Thoracic aorta (tissue), 2 donors: ENCODE measurements at regions not wholly inside any gene's neighbourhood (a gene's known extent, or its start where the extent isn't known, plus 50 kb on each side); places are given as distances from the start of the nearest gene placed in this dataset.
"Not testable (repeated sequence)": the region's sequence is repeated elsewhere in the genome, so short reads cannot be mapped to it uniquely, and the experiment has no call there.

Experiments used
- ATAC-seq: fragments of 150-250 bp; one replicate; pipeline ENCODE4 v1.8.0; 2017; ENCODE audit warnings: low read depth; ENCODE audit not compliant: insufficient number of reproducible peaks, low FRiP score
- DNase-seq: peaks from one replicate; pipeline ENCODE4 v3.0.0-alpha.2; 2020; ENCODE audit warnings: low spot score
- H3K27ac ChIP-seq, 2 donors: fragments of 200-600 bp; sonication (generic); 1 replicate in 1 of 2; 2 replicates in 1 of 2; pipeline ENCODE4 v1.5.1; 2016; ENCODE audit warnings: mild to moderate bottlenecking in 2 of 2, moderate library complexity in 2 of 2
- H3K27me3 ChIP-seq: fragments of 200-600 bp; sonication (generic); replicated peaks from 2 replicates; pipeline ENCODE4 v1.6.0; 2016; ENCODE audit warnings: mild to moderate bottlenecking; ENCODE audit not compliant: insufficient read depth
- H3K36me3 ChIP-seq: fragments of 200-600 bp; sonication (generic); one replicate; pipeline ENCODE4 v1.5.1; 2016
- H3K4me1 ChIP-seq, 2 donors: fragments of 200-600 bp; sonication (generic); 1 replicate in 1 of 2; 2 replicates in 1 of 2; pipeline versions ENCODE4 v1.5.1 to v1.6.0; 2016; ENCODE audit warnings: low read depth in 2 of 2, mild to moderate bottlenecking in 1 of 2; ENCODE audit not compliant: control insufficient read depth in 1 of 2
- H3K4me3 ChIP-seq: fragments of 200-600 bp; sonication (generic); 2 replicates; pipeline ENCODE4 v1.5.1; 2016; ENCODE audit warnings: mild to moderate bottlenecking
- H3K9me3 ChIP-seq: fragments of 200-600 bp; sonication (generic); 2 replicates; pipeline ENCODE4 v1.5.1; 2016
- CTCF ChIP-seq: fragments of 200-600 bp; sonication (generic); IDR thresholded peaks from one replicate; pipeline ENCODE4 v1.5.1; 2019; ENCODE audit warnings: antibody characterized with exemption

- H3K27ac ChIP-seq, result no peak overlapping the region
- no peaks in the 10 kb centered on the region for H3K27me3 ChIP-seq
- H3K36me3 ChIP-seq, result no peaks in the 10 kb centered on the region
- no peaks in the 10 kb centered on the region for H3K4me1 ChIP-seq
- no peaks in the 10 kb centered on the region for H3K9me3 ChIP-seq
- no peak overlapping the region for H3K4me3 ChIP-seq
- TF ChIP-seq CTCF, result no peak
- DNase-seq (no peak), ATAC-seq (no peak)
Measured at GRCh38 chr6:80489911-80490635, 383.6 kb downstream of the BCKDHB start.

GRCh38 chr6:80488190-80488589 is 381.7 kb downstream of the BCKDHB start:
- Histone ChIP-seq H3K27ac (no peak overlapping the region), H3K36me3 (no peaks in the 10 kb centered on the region), H3K9me3 (no peaks in the 10 kb centered on the region), H3K4me1 (no peaks in the 10 kb centered on the region), H3K27me3 (no peaks in the 10 kb centered on the region), H3K4me3 (no peak overlapping the region)
- no peak for DNase-seq
- no peak for TF ChIP-seq CTCF
- no peak for ATAC-seq

- H3K9me3 ChIP-seq, H3K4me3 ChIP-seq, H3K27ac ChIP-seq, ATAC-seq, H3K36me3 ChIP-seq, H3K27me3 ChIP-seq, H3K4me1 ChIP-seq, DNase-seq: not testable (repeated sequence)
Measured at GRCh38 chr6:80485494-80485893, 379.0 kb downstream of the BCKDHB start.

GRCh38 chr6:80482056-80482455 is 375.6 kb downstream of the BCKDHB start:
- ATAC-seq, result no peak

GRCh38 chr6:80480421-80481157 is 374.1 kb downstream of the BCKDHB start:
- no peak for TF ChIP-seq CTCF
- Histone ChIP-seq H3K27ac (no peak overlapping the region), H3K4me1 (peaks cover 5 to 13% of the 10 kb centered on the region in 2 donors), H3K4me3 (no peak overlapping the region), H3K36me3 (no peaks in the 10 kb centered on the region), H3K27me3 (no peaks in the 10 kb centered on the region), H3K9me3 (no peaks in the 10 kb centered on the region)
- no peak for ATAC-seq
- DNase-seq, result no peak

More at GRCh38 chr6:80482056-80482455, 375.6 kb downstream of the BCKDHB start:
- no peak for DNase-seq
- H3K4me1 ChIP-seq, result peaks cover 5 to 13% of the 10 kb centered on the region in 2 donors
- no peak for TF ChIP-seq CTCF
- no peaks in the 10 kb centered on the region for H3K36me3 ChIP-seq
- H3K27me3 ChIP-seq, result no peaks in the 10 kb centered on the region
- H3K27ac ChIP-seq, result no peak overlapping the region
- H3K9me3 ChIP-seq, result no peaks in the 10 kb centered on the region
- no peak overlapping the region for H3K4me3 ChIP-seq
